ENCODE measurements at regions not wholly inside any gene's neighbourhood (a gene's known extent, or its start where the extent isn't known, plus 50 kb on each side); places are given as distances from the start of the nearest gene placed in this dataset.
"Not testable (repeated sequence)": the region's sequence is repeated elsewhere in the genome, so short reads cannot be mapped to it uniquely, and the experiment has no call there.

GRCh38 chr18:8999872-9000271, 102.6 kb upstream of the NDUFV2 start:
- no peak overlapping the region for H3K4me3 ChIP-seq
- no peaks in the 10 kb centered on the region for H3K9me3 ChIP-seq
- peaks cover 0 to 27% (median 5%) of the 10 kb centered on the region in 4 donors for H3K4me1 ChIP-seq
- H3K36me3 ChIP-seq, result no peaks in the 10 kb centered on the region
- no peak for DNase-seq
- no peaks in the 10 kb centered on the region for H3K27me3 ChIP-seq
- ATAC-seq, result no peak
- intact Hi-C loops (cut with DNase I), result loop anchor here in 1 of 2 donors (10.0 kb wide), 1 partner anchor 55 kb away; no protein-coding TSS in a partner anchor
- TF ChIP-seq CTCF (IDR thresholded peaks at IDR 0.05) (no peak), POLR2A (IDR thresholded peaks at IDR 0.05) (no peak)
- WGBS (ENCODE audit: insufficient coverage, low coverage, low lambda C conversion rate, missing lambda C conversion rate), result 86% methylated on average over 8 of the region's 9 CpGs
- no peak overlapping the region for H3K27ac ChIP-seq

- intact Hi-C loops (cut with DNase I), result no loop called here
- WGBS (ENCODE audit: insufficient coverage, low coverage, low lambda C conversion rate, missing lambda C conversion rate), result 61% methylated on average over 5 of the region's 5 CpGs
- Histone ChIP-seq H3K36me3 (no peaks in the 10 kb centered on the region), H3K4me3 (no peak overlapping the region), H3K9me3 (no peaks in the 10 kb centered on the region), H3K27ac (no peak overlapping the region), H3K4me1 (peaks cover 0 to 27% (median 5%) of the 10 kb centered on the region in 4 donors), H3K27me3 (no peaks in the 10 kb centered on the region)
- ATAC-seq (no peak), DNase-seq (no peak)
- no peak for TF ChIP-seq POLR2A (IDR thresholded peaks at IDR 0.05)
- no peak for TF ChIP-seq CTCF (IDR thresholded peaks at IDR 0.05)
These were observed 101.8 kb upstream of the NDUFV2 start for GRCh38 chr18:9000733-9001132.

GRCh38 chr18:9001209-9001608, 101.3 kb upstream of the NDUFV2 start:
- H3K4me3 ChIP-seq, result no peak overlapping the region
- intact Hi-C loops (cut with DNase I), result no loop called here
- no peaks in the 10 kb centered on the region for H3K9me3 ChIP-seq
- no peak for ATAC-seq
- no peak for TF ChIP-seq CTCF (IDR thresholded peaks at IDR 0.05)
- no peak for TF ChIP-seq POLR2A (IDR thresholded peaks at IDR 0.05)
- no peak overlapping the region for H3K27ac ChIP-seq
- WGBS (ENCODE audit: insufficient coverage, low coverage, low lambda C conversion rate, missing lambda C conversion rate), result 94% methylated on average over 3 of the region's 3 CpGs
- no peaks in the 10 kb centered on the region for H3K27me3 ChIP-seq
- no peak for DNase-seq
- no peaks in the 10 kb centered on the region for H3K36me3 ChIP-seq
- peaks cover 0 to 27% (median 5%) of the 10 kb centered on the region in 4 donors for H3K4me1 ChIP-seq

GRCh38 chr18:9003406-9004100, 98.9 kb upstream of the NDUFV2 start:
- intact Hi-C loops (cut with DNase I), result no loop called here
- Histone ChIP-seq H3K36me3 (no peaks in the 10 kb centered on the region), H3K4me1 (peaks cover 0 to 10% (median 2%) of the 10 kb centered on the region in 4 donors), H3K27me3 (no peaks in the 10 kb centered on the region), H3K9me3 (no peaks in the 10 kb centered on the region), H3K27ac (no peak overlapping the region), H3K4me3 (no peak overlapping the region)
- 82% methylated on average over 5 of the region's 5 CpGs for WGBS (ENCODE audit: insufficient coverage, low coverage, low lambda C conversion rate, missing lambda C conversion rate)
- ATAC-seq (no peak), DNase-seq (no peak)
- no peak for TF ChIP-seq CTCF (IDR thresholded peaks at IDR 0.05)
- no peak for TF ChIP-seq POLR2A (IDR thresholded peaks at IDR 0.05)

- H3K36me3 ChIP-seq; DNase-seq; H3K27ac ChIP-seq; intact Hi-C loops (cut with DNase I); ATAC-seq; H3K4me1 ChIP-seq; H3K9me3 ChIP-seq; H3K27me3 ChIP-seq; H3K4me3 ChIP-seq: not testable (repeated sequence)
- WGBS (ENCODE audit: insufficient coverage, low coverage, low lambda C conversion rate, missing lambda C conversion rate), result 100% methylated on average over 2 of the region's 2 CpGs
These were observed 98.2 kb upstream of the NDUFV2 start for GRCh38 chr18:9004308-9004707.

GRCh38 chr18:9007700-9008099, 94.8 kb upstream of the NDUFV2 start:
- DNase-seq; H3K36me3 ChIP-seq; H3K27ac ChIP-seq; H3K4me3 ChIP-seq; ATAC-seq; H3K4me1 ChIP-seq; intact Hi-C loops (cut with DNase I); H3K9me3 ChIP-seq; H3K27me3 ChIP-seq: not testable (repeated sequence)
- WGBS (ENCODE audit: insufficient coverage, low coverage, low lambda C conversion rate, missing lambda C conversion rate), result 91% methylated on average over 1 of the region's 3 CpGs
